Fibroblast of mammary gland (primary cell): ENCODE measurements at regions not wholly inside any gene's neighbourhood (a gene's known extent, or its start where the extent isn't known, plus 50 kb on each side); places are given as distances from the start of the nearest gene placed in this dataset.
"Not testable (repeated sequence)": the region's sequence is repeated elsewhere in the genome, so short reads cannot be mapped to it uniquely, and the experiment has no call there.

Experiments used
- DNase-seq: peaks from one replicate; pipeline ENCODE4 v3.0.0-alpha.2; 2010; ENCODE audit warnings: low read depth
- H3K4me3 ChIP-seq: 2 replicates; pipeline ENCODE4 v1.5.1; 2011; ENCODE audit warnings: low read depth, mild to moderate bottlenecking, low read length, moderate library complexity; ENCODE audit not compliant: control insufficient read depth
- TF ChIP-seq, protein P1 (sequence below): conservative IDR thresholded peaks from 2 replicates; pipeline ENCODE4 v1.5.1; 2011; ENCODE audit warnings: low read depth, low read length, inconsistent platforms; ENCODE audit not compliant: control insufficient read depth, insufficient read depth

DNA sequence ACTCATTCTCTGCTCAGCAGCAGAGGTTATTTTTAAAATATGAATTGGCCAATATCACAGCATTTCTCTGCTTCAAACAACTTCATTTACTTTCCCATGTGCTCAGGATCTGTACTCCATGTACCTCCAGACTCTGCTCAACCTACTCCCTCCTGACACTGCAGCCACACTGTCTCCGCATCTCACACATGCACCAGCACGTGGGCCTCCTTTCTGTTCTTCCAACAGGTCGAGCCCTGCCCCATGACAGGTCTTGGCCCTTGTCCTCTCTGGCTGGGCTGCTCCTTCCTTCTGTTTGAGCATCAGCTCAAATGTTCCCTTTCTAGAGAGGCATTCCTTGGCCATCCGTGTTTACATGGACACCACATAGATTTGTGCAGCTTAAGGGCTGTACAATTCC, 195.7 kb downstream of the EBLN2 start:
- no peak overlapping the region for H3K4me3 ChIP-seq
- DNase-seq, result no peak
- TF ChIP-seq, protein P1, sequence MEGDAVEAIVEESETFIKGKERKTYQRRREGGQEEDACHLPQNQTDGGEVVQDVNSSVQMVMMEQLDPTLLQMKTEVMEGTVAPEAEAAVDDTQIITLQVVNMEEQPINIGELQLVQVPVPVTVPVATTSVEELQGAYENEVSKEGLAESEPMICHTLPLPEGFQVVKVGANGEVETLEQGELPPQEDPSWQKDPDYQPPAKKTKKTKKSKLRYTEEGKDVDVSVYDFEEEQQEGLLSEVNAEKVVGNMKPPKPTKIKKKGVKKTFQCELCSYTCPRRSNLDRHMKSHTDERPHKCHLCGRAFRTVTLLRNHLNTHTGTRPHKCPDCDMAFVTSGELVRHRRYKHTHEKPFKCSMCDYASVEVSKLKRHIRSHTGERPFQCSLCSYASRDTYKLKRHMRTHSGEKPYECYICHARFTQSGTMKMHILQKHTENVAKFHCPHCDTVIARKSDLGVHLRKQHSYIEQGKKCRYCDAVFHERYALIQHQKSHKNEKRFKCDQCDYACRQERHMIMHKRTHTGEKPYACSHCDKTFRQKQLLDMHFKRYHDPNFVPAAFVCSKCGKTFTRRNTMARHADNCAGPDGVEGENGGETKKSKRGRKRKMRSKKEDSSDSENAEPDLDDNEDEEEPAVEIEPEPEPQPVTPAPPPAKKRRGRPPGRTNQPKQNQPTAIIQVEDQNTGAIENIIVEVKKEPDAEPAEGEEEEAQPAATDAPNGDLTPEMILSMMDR, result no peak

DNA sequence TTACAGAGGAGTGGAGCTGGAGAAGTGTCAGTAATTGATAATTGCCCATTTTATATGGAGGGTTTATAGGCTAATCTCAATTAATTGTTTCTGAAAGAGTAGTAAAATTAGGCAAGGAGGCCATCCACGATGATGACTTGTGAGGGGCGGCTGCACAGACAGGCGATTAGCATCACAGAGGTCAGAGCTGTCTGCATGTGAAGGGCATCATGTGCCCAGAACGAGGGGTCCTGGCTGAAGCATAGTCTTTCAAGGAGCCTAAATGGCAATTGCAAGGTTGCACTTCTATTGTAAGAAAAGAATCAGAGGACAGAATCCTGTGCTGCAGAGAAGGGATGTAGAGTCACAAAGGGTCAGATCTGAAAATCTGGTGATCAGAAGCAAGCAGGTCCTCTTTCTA, 196.6 kb downstream of the EBLN2 start:
- DNase-seq, result no peak
- TF ChIP-seq, protein P1, result no peak
- H3K4me3 ChIP-seq, result no peak overlapping the region

DNA sequence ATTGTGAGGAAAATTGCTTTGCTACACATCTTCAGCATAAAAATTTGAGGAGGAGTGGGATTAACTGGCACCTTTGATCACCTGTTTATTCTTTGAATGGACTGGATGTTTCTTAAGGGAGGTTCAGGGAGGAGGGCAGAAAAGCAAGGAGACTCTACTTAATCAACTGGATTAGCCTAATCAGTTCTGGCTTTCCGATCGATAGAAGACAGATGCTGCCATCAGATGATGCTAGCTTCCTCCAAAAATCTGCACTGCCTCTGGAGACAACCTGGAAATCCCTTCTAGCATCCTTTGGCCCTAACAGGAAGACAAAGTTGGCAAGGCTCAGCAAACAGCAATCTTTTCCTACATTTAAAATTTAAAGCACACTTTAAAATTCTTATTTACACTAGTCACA, 197.8 kb downstream of the EBLN2 start:
- no peak overlapping the region for H3K4me3 ChIP-seq
- TF ChIP-seq, protein P1, result no peak
- no peak for DNase-seq

DNA sequence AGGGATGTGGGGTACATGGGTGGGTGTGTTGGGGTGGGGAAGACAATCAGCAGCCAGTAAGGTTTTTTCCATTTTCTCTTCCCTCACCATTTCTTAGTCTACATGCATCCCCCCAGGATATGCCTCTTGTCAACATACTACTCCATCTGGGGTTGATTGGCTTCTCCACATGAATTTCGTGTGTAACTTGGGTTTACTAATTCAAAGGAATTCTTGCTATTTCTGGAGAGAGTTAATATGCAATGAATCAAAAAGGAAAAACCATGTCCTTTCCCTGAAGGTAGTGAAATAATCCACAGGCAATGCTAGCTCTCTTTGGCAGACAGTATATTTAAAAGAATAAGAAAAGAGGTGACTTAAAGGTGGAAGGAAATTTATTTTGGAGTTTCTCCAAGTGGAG, 198.4 kb downstream of the EBLN2 start:
- no peak overlapping the region for H3K4me3 ChIP-seq
- no peak for DNase-seq
- TF ChIP-seq, protein P1, result no peak

DNA sequence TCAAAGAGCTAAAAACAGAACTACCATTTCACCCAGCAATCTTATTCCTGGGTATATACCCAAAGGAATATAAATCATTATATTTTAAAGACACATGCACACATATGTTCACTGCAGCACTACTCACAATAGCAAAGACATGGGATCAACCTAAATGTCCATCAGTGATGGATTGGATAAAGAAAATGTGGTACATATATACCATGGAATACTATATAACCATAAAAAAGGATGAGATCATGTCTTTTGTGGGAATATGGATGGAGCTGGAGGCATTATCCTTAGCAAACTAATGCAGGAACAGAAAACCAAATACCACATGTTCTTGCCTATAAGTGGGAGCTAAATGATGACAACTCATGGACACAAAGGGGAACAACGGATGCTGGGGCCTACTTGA, 205.1 kb downstream of the EBLN2 start:
- H3K4me3 ChIP-seq, DNase-seq: not testable (repeated sequence)

DNA sequence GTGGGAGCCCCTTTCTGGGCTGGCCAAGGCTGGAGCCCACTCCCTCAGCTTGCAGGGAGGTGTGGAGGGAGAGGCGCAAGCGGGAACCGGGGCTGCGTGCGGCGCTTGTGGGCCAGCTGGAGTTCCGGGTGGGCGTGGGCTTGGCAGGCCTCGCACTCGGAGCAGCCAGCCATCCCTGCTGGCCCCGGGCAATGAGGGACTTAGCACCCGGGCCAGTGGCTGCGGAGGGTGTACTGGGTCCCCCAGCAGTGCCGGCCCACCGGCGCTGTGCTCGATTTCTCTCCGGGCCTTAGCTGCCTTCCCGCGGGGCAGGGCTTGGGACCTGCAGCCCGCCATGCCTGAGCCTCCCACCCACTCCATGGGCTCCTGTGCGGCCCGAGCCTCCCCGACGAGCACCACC, 207.7 kb downstream of the EBLN2 start:
- H3K4me3 ChIP-seq, result not testable (repeated sequence)

DNA sequence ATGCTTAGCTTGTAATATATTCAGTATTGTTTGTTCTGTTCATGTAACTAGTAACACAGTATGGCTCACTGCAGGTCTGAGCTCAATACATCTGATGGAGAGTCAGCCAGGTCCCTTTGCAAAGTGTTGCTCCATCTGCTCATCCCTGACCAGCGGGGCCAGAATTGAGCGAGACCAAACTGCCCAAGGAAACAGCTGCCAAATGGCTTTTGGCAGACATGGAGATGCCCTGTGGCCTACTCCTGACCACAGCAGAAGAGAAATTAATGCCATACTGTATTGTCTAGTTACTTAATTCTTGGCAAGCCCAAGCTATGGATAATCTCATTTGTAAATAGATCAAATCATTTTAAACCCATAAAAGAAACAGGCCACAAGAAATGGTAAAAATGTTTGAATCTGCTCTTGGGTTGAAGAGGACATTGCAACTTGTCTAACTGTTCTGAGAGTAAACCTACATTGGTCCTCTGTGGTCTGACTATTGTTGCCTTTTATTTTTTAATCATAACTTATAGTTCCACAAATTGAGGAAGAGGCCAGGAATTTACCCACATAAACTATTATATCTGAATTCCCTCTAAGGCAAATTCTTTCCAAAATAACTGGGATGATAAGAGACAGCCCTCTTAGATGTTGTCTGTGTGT, 209.5 kb downstream of the EBLN2 start:
- TF ChIP-seq, protein P1, result no peak
- no peak overlapping the region for H3K4me3 ChIP-seq
- DNase-seq, result peak; percentile 34

More for the DNA sequence above, 207.7 kb downstream of the EBLN2 start:
- DNase-seq, result not testable (repeated sequence)

DNA sequence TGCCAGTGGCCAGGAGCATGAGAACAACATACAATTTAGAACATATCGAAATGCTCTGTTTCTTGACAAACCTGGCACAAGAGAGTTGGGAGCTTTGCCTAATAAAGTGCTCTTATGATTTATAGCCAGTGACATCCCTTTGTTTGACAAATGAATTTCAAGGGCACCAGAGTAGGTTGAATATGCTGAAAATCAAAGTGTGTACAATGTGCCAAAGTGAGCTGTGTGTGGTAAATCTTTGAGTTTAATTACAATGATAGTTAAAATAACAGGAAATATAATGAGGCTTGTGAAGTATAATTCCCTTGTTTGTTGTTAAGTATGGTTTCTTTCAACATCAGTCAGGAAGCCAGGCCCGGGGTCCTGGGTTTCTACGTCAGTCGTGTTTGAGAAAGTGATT, 211.9 kb downstream of the EBLN2 start:
- TF ChIP-seq, protein P1, result no peak
- DNase-seq, result no peak
- no peak overlapping the region for H3K4me3 ChIP-seq
